ENCODE measurements at regions not wholly inside any gene's neighbourhood (a gene's known extent, or its start where the extent isn't known, plus 50 kb on each side); places are given as distances from the start of the nearest gene placed in this dataset.

- no peak for TF ChIP-seq POLR2AphosphoS5 (IDR thresholded peaks at IDR 0.05; ENCODE audit: insufficient read depth, low read depth, low read length)
- no peak for TF ChIP-seq CTCF (IDR thresholded peaks at IDR 0.05; ENCODE audit: extremely low read depth in 1 of 2, insufficient read depth in 1 of 2, low read depth in 1 of 2, low read length in 2 of 2)
- no peak for TF ChIP-seq POLR2A (IDR thresholded peaks at IDR 0.05; ENCODE audit: low read depth, low read length)
- TF ChIP-seq JUN (IDR thresholded peaks at IDR 0.05; ENCODE audit: borderline replicate concordance, insufficient read depth, insufficient read length, low read depth): no peak
- no peak for TF ChIP-seq EZH2 (IDR thresholded peaks at IDR 0.05; ENCODE audit: borderline replicate concordance, low read depth, low read length, severe bottlenecking)
- no peak for TF ChIP-seq MYC (IDR thresholded peaks at IDR 0.05; ENCODE audit: low read depth, low read length)
- no peak for TF ChIP-seq MAX (IDR thresholded peaks at IDR 0.05; ENCODE audit: insufficient read depth, insufficient read length)
These were observed 379.1 kb downstream of the TMEM121 start for GRCh38 chr14:105905456-105905855.

All from endothelial cell of umbilical vein (primary cell).